Fibroblast of upper back skin (primary cell): ENCODE measurements at regions not wholly inside any gene's neighbourhood (a gene's known extent, or its start where the extent isn't known, plus 50 kb on each side); places are given as distances from the start of the nearest gene placed in this dataset.

ENCODE experiments used
- DNase-seq: peaks from one replicate; pipeline ENCODE4 v3.0.0-alpha.2; 2013

DNA sequence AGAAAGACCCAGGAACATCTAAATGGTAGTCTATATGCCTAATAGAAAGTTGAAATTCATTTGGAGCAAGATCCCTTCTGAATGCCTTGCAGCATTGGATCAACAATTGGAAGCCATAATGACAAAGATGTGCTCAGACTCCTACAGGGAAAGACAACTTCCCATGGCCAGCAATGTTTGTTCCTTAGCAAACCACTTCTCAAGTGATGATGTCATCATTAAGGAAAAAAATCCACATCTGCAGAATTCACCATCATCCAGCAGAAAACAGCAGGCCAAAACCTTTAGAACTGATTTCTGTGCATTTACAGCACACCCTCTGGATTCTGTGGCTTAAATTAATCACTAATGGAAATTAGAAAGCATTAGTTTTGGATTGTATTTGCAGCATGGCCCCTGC, 82.4 kb upstream of the ZIC3 start:
- no peak for DNase-seq

GRCh38 chrX:137482136-137482535, 83.8 kb upstream of the ZIC3 start:
- no peak for DNase-seq

DNA sequence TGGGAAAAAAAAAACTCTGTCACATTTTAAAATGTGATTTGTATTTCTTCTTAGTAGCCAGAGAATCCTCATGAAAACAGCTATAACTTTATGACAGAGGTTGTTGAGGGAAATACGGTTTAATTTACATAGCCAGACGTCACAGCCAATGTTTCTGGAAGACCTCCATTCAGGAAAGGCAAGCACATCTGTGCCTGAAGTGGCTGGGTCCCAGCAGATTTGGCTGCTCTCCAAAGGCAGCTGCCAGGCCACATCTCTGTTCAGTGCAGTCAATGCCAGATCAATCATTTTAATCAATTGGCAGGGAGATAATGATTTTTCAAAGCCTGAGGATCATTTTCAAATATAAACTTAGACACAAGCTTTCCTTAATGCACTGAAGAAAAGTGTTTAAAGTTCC, 86.5 kb upstream of the ZIC3 start:
- DNase-seq: no peak

DNA sequence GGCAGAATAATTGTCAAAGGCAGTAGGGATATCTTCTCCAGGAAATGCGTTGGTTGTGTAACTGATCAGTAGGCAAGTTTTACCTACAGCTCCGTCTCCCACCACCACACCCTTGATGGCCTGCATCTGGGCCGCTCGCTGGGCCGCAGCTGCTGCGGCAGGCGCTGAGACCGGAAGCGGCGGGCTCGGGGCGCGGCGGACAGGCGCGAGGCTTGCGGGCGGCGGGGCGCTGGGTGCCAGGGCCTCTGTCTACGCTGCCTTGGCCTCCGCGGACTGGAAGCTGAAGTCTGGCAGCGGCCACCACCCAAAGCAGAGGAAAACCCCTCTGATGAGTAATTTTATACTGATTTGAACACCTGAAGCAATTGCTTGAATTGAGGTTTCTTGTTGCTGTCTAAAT, 124.2 kb upstream of the ZIC3 start:
- no peak for DNase-seq

GRCh38 chrX:137432609-137433008, 133.3 kb upstream of the ZIC3 start:
- no peak for DNase-seq

DNA sequence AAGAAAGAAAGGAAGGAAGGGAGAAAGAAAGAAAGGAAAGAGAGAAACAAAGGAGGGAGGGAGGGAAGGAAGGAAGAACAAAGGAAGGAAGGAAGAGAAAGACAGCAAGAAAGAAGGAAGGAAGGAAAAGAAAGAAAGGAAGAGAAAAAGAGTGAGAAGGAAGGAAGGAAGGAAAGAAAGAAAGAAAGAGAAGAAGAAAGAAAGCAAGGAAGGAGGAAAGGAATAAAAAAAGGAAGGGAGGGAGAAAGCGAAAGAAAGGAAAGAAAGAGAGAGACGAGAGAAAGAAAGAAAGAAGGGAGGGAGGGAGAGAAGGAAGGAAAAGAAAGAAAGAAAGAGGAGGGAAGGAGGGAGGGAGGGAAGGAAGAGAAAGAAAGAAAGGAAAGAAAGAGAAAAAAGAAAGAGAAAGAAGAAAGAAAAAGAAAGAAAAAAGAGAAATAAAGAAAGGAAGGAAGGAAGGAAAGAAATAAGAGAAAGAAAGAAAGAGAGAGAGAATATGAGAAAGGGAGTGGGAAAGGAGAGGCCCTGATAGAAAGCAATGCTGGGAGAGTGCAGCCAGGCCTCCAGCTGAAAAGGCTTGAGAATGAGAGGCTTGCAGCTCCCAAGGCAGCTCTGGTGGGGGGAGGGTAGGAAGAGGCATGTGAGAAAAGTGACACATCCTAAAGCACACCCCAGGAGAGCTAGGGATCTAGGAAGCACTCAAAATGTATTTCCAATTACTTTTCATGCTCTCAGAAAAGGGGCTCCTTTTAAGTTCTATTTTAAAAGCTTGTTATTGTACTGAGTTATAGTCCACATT, 134.0 kb upstream of the ZIC3 start:
- no peak for DNase-seq

DNA sequence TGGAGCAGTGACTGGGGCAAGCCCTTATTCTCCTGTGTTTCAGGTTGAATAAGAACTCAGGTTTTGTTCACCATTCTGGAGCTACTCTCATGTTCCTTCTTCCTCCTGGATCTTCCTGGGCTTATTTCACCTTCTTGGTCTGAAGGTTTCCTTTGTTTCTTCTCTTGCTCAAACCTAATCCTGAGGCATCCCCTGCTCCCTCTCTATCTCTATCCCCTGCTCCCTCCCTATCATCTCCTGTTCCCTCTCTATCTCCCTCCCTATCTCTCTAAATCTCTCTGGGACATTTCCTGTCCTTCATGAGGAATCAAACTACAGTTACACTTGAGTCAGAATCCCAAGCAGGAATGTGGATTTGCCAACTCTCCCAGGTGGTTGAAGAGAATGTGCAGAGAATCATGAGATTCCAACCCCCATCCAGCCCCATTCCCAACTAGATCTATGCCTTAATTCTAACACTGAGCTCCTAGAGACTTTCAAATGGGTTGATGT, 134.9 kb upstream of the ZIC3 start:
- no peak for DNase-seq

- DNase-seq: no peak
These were observed 135.6 kb upstream of the ZIC3 start for GRCh38 chrX:137430301-137430700.

- DNase-seq: no peak
These were observed 136.9 kb upstream of the ZIC3 start for GRCh38 chrX:137428766-137429591.

GRCh38 chrX:137428221-137428661, 137.7 kb upstream of the ZIC3 start:
- DNase-seq: no peak

DNA sequence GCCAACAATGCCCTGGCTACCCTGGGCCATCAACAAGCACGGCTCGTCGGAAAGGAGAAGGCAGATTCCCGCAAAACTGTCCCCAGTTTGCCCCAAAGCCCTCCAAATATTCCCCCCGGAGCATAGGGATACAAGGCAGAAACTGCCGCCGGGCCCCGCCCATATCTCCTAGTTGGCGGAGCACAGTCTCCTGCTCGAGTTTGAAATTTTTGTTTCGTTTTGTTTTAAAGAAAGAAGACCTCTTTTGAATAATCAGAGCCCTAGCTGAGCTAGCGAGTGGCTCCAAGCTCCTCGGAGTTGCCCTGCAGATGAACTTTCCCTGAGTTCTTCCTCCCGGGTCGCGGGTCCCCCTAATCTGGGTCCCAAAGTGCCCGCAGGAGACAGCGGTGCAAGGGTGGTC, 138.1 kb upstream of the ZIC3 start:
- DNase-seq: no peak

DNA sequence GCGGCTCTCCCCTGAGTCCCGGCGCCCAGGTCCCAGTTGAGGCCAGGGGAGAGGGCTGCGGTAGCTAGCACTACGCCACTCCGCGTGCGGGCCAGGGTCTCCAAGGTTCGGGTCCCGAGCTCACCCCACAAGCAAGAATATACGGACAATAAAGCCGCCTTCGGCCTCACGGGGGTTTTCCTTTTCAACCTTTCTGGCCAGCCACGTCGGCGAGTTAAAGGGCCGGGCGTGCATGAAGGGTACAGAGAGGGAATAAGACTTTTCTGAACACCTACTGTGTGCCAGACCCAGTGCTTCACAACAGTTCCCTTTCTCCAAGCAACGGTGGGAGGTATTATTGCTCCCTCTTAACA, 138.5 kb upstream of the ZIC3 start:
- no peak for DNase-seq

DNA sequence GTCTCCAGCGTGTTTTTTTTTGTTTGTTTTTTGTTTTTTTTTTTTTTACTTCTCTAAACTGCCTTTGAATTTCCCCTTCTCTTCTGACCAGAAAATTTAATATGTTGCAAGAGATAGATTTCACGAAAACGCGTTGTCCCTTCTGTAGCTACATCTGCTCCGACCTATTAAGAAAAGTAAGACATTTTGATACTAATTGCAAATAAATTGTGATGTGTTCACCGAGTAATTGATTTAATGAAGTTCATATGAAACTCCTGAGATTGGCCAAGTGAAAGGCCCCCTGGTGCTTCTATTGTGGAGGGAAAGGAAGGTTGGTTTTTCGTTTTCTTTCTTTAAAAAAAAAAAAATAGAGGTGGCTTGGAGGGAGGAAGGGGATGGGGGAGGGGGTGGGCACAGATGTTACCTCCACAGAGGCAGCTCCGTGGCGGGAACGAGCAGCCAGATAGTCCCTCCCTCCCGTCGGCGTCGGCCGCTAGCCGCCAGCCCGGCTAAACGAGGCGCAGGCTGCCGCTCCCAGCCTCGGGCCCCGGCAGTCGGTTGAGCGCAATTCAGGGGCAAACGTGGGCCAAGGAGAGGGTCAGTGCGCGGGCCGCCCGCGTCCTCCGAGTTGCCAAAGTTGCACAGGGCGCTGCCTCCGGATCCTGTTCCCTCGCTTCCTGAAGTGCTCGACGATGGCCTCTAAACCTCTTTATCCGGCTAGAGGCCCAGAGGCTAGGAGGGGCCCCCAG, 139.1 kb upstream of the ZIC3 start:
- no peak for DNase-seq

DNA sequence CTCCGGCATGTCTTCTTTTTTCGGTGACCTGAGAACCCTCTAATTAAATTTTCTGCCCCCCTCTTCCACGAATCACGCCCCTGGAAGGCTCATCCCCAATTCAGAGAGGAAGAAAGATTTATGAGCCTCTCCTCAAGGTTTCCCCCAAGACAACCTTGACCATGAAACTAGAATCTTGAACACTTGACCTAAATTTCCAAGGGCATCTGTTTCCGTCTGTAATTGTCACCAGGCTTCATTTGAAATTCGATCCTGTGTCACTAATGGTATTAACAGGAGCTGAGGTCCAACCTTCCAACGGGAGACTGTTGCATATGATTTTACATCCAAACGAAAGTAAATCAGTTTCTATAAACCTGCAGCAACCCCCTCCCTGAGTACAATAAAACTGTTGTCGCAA, 139.9 kb upstream of the ZIC3 start:
- no peak for DNase-seq

GRCh38 chrX:137425273-137425902, 140.5 kb upstream of the ZIC3 start:
- DNase-seq: no peak

GRCh38 chrX:137424679-137425078, 141.2 kb upstream of the ZIC3 start:
- no peak for DNase-seq

DNA sequence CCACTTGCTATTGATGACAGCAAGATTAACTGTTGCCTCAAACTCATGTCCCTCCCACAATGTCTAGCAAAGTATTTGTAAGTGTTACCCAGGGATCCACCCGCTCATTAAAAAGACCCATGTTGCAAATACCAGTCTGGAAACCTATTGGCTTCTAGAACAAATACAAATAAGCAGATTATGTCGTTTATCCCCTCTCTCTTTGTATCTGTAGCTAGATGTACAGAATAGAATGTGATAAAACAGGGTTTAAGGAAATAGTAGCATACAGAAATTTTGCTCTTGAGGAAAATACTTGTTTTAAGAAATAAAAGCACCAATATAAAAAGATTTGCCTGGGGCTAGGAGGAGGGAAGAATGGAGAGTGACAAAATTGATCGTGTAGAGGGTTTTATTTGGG, 142.7 kb upstream of the ZIC3 start:
- no peak for DNase-seq

DNA sequence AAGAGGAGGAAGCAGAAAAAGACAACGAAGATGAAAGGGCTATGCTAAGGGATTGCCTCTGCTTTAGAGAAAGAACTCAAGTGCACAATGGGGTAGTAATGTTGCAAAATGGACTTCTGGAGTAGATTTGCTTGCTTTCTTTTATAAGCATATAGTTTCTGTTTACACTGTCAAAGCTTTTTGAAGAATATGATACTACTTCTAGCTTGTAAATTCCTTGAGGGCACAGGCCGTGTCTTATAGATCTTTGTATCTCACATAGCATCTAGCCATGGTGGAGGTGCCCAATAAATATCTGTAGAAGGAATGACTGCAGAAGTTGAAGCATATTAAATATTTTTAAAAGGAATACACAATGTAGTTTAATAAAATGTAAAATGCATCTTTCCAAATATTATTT, 147.8 kb upstream of the ZIC3 start:
- DNase-seq: no peak

DNA sequence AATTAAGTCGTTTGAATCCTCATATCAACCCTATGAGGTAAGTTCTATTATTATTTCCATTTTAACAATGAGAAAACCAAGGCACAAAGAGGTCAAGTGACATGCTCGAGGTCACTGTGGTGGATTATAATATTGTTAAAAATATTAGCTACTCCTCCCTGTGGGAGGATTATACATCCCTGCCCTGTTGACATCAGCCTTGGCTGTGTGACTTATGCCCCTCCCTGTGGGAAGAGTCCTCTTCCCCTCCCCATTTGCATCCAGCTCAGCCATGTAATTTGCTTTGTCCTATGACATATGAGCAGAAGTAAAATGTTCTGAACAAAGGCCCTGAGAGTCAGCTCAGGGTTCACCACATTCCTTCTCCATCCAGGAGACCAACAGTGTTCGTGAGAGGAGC, 152.7 kb upstream of the ZIC3 start:
- DNase-seq: no peak

GRCh38 chrX:137405449-137406140, 160.3 kb upstream of the ZIC3 start:
- DNase-seq: no peak

- DNase-seq: no peak
These were observed 164.8 kb upstream of the ZIC3 start for GRCh38 chrX:137401092-137401491.

DNA sequence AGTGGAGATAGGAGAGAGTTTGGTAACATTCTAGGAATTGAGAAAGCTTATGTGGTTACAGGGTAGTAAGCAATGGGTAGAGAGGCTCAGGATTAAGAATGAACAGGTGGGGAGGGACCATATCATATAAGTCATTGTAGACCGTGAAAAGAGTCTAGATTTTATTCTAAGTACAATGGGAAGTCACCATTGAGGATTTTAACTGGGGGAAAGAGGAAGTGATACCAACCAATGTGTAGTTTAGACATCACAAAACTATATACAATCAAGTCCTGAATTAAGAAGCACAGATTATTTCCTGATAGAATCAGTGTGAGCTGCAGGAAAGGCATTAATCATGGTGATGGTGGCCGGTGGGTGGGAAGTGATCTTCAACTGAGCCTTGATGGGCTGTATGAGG, 178.3 kb upstream of the ZIC3 start:
- no peak for DNase-seq
